GM23338 (cell line): ENCODE measurements at regions not wholly inside any gene's neighbourhood (a gene's known extent, or its start where the extent isn't known, plus 50 kb on each side); places are given as distances from the start of the nearest gene placed in this dataset.

Experiments
- ATAC-seq: fragments of 200-7000 bp; cut with Tn5 transposase; 3 replicates; pipeline ENCODE4 v1.9.1; 2020
- DNase-seq: peaks from one replicate; pipeline ENCODE4 v3.0.0-alpha.2; 2015; ENCODE audit warnings: low spot score
- H2AFZ ChIP-seq: fragments of 200-600 bp; sonication (generic); 2 replicates; pipeline ENCODE4 v1.8.0; 2016; ENCODE audit warnings: antibody characterized with exemption, mild to moderate bottlenecking, moderate library complexity
- H3F3A ChIP-seq: fragments of 200-600 bp; sonication (generic); replicated peaks from 2 replicates; pipeline ENCODE4 v1.8.0; 2017; ENCODE audit warnings: antibody characterized with exemption, mixed run types, low read depth
- H3K27ac ChIP-seq: fragments of 200-600 bp; sonication (generic); 2 replicates; pipeline ENCODE4 v1.6.1; 2016; ENCODE audit warnings: low read depth
- H3K27me3 ChIP-seq: fragments of 200-600 bp; sonication (generic); 2 replicates; pipeline ENCODE4 v1.8.0; 2016; ENCODE audit warnings: mild to moderate bottlenecking, mixed run types, moderate library complexity; ENCODE audit not compliant: insufficient read depth
- H3K36me3 ChIP-seq: fragments of 200-600 bp; sonication (generic); 2 replicates; pipeline ENCODE4 v1.8.0; 2016; ENCODE audit warnings: mild to moderate bottlenecking; ENCODE audit not compliant: insufficient read depth
- H3K4me1 ChIP-seq: fragments of 200-600 bp; sonication (generic); 2 replicates; pipeline ENCODE4 v1.8.0; 2016; ENCODE audit warnings: mild to moderate bottlenecking, moderate library complexity; ENCODE audit not compliant: insufficient read depth
- H3K4me2 ChIP-seq: fragments of 200-600 bp; sonication (generic); 2 replicates; pipeline ENCODE4 v1.7.1; 2017; ENCODE audit warnings: mixed run types
- H3K4me3 ChIP-seq: fragments of 200-600 bp; sonication (generic); 2 replicates; pipeline ENCODE4 v1.6.1; 2016; ENCODE audit warnings: mixed run types
- H3K79me2 ChIP-seq: fragments of 200-600 bp; sonication (generic); replicated peaks from 2 replicates; pipeline ENCODE4 v1.8.0; 2017; ENCODE audit warnings: mild to moderate bottlenecking; ENCODE audit not compliant: insufficient read depth
- H3K9me2 ChIP-seq: fragments of 200-600 bp; sonication (generic); 2 replicates; pipeline ENCODE4 v1.8.0; 2017; ENCODE audit not compliant: insufficient read depth
- H4K20me1 ChIP-seq: fragments of 200-600 bp; sonication (generic); replicated peaks from 2 replicates; pipeline ENCODE4 v1.8.0; 2017; ENCODE audit warnings: mild to moderate bottlenecking; ENCODE audit not compliant: insufficient read depth
- H3K27ac Mint-ChIP-seq: 2 replicates; pipeline ENCODE4 v1.8.0; 2020; ENCODE audit warnings: inconsistent platforms, mild to moderate bottlenecking, moderate library complexity, mixed read lengths
- H3K27me3 Mint-ChIP-seq: 3 replicates; pipeline ENCODE4 v1.8.0; 2022; ENCODE audit warnings: low read depth, mild to moderate bottlenecking, moderate library complexity, mixed read lengths, inconsistent platforms; ENCODE audit not compliant: insufficient read depth, poor library complexity
- H3K36me3 Mint-ChIP-seq: 3 replicates; pipeline ENCODE4 v1.8.0; 2021; ENCODE audit warnings: low read depth, mild to moderate bottlenecking, inconsistent platforms, moderate library complexity, mixed read lengths
- H3K4me1 Mint-ChIP-seq: 3 replicates; pipeline ENCODE4 v1.8.0; 2020; ENCODE audit warnings: mild to moderate bottlenecking, inconsistent platforms, mixed read lengths
- H3K4me3 Mint-ChIP-seq: 3 replicates; pipeline ENCODE4 v1.8.0; 2021; ENCODE audit warnings: moderate library complexity, mild to moderate bottlenecking, inconsistent platforms, mixed read lengths
- H3K9me3 Mint-ChIP-seq: 3 replicates; pipeline ENCODE4 v1.8.0; 2020; ENCODE audit warnings: moderate library complexity, mild to moderate bottlenecking, inconsistent platforms, mixed read lengths
- CREB1 ChIP-seq: fragments of 250-450 bp; sonication (Bioruptor Pico); IDR thresholded peaks from 2 replicates; pipeline ENCODE4 v1.5.0; 2020; ENCODE audit warnings: low read depth, mild to moderate bottlenecking, moderate library complexity
- EZH2 ChIP-seq: fragments of 200-600 bp; sonication (generic); IDR thresholded peaks from one replicate; pipeline ENCODE4 v1.8.0; 2017; ENCODE audit warnings: antibody characterized with exemption, mild to moderate bottlenecking, low read depth; ENCODE audit not compliant: unreplicated experiment
- EZH2phosphoT487 ChIP-seq: fragments of 200-600 bp; sonication (generic); IDR thresholded peaks from one replicate; pipeline ENCODE4 v1.8.1; 2018; ENCODE audit warnings: antibody characterized with exemption; ENCODE audit not compliant: unreplicated experiment
- JUNB ChIP-seq: IDR thresholded peaks from one replicate; pipeline ENCODE4 v1.6.1; 2016; ENCODE audit warnings: antibody characterized with exemption; ENCODE audit not compliant: unreplicated experiment
- NANOG ChIP-seq: IDR thresholded peaks from 2 replicates; pipeline ENCODE4 v1.6.1; 2016; ENCODE audit warnings: antibody characterized with exemption, borderline replicate concordance
- POLR2AphosphoS5 ChIP-seq: IDR thresholded peaks from 2 replicates; pipeline ENCODE4 v1.6.1; 2016; ENCODE audit warnings: antibody characterized with exemption, low read depth
- STAT1 ChIP-seq: IDR thresholded peaks from one replicate; pipeline ENCODE4 v1.6.1; 2016; ENCODE audit warnings: antibody characterized with exemption; ENCODE audit not compliant: unreplicated experiment
- ZNF114 ChIP-seq: fragments of 250-450 bp; sonication (Bioruptor Pico); IDR thresholded peaks from 2 replicates; pipeline ENCODE4 v1.5.0; 2020; ENCODE audit warnings: mild to moderate bottlenecking, moderate library complexity
- ZNF331 ChIP-seq: fragments of 250-450 bp; sonication (Bioruptor Pico); IDR thresholded peaks from 2 replicates; pipeline ENCODE4 v1.5.0; 2020; ENCODE audit warnings: low read depth, mild to moderate bottlenecking, moderate library complexity
- TF ChIP-seq, protein P1 (sequence below): IDR thresholded peaks from 2 replicates; pipeline ENCODE4 v1.6.1; 2016; ENCODE audit warnings: antibody characterized with exemption
- TF ChIP-seq, protein P2 (sequence below): IDR thresholded peaks from one replicate; pipeline ENCODE4 v1.6.1; 2018; ENCODE audit warnings: antibody characterized with exemption; ENCODE audit not compliant: unreplicated experiment
- TF ChIP-seq, protein P3 (sequence below): fragments of 250-450 bp; sonication (Bioruptor Pico); IDR thresholded peaks from 2 replicates; pipeline ENCODE4 v1.5.0; 2020; ENCODE audit warnings: mild to moderate bottlenecking, moderate library complexity
- TF ChIP-seq, protein P4 (sequence below), 2 experiments: fragments of 200-600 bp in 1 of 2; sonication (generic) in 1 of 2; conservative IDR thresholded peaks; 2 replicates each; pipeline versions ENCODE4 v1.5.1 to v1.6.1; 2016 to 2017; ENCODE audit warnings: antibody characterized with exemption in 2 of 2, low read depth in 2 of 2, mild to moderate bottlenecking in 2 of 2, moderate library complexity in 1 of 2

DNA sequence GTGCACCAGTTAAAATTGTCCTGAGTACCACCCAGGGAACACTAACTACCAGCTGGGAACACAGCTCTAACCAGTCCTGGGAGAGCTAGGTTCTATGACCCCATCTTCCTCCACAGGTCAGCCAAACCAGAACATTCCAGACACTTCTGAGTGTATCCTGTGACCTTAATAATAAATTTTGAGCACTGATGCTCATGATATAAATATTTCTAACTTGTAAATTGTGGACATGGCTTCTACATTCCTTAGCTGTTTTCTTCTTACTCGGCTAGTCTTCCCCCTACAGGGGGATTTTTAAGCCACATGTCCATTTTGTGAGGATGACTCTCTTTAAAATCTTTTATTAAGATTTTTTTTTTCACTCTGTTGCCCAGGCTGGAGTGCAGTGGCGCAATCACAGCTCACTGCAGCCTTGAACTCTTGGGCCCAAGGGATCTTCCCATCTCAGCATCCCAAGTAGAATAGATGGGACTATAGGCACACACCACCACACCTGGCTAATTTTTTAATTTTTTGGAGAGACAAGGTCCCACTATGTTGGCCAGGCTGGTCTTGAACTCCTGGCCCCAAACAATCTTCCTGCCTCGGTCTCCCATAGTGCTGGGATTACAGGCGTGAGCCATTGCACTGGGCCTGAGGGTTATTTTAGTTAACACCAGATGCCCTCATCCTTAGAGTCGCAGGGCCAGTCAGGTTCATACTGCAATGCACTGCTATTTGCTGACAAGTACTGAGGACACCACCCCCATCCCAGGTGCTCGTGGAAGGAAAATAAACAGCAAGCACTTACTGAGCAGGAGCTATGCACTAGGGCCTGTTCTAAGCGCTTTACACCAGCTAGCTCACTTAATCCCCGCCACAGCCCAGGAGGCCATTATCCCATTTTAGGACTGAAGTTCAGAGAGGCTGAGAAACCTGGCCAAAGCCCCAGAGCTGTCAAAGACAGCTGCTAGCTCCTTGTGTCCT, 142.6 kb upstream of the NCOR2 start:
- ATAC-seq: peak; percentile 23; the same call in 1 of the 3 replicates
- Histone ChIP-seq H3K27ac (no peak overlapping the region), H3K79me2 (no peaks in the 10 kb centered on the region), H3K4me3 (no peak overlapping the region), H3K4me2 (no peak overlapping the region), H2AFZ (no peak overlapping the region), H3K36me3 (no peaks in the 10 kb centered on the region), H3K9me2 (no peaks in the 10 kb centered on the region), H3K27me3 (no peaks in the 10 kb centered on the region), H3K4me1 (no peaks in the 10 kb centered on the region), H4K20me1 (no peaks in the 10 kb centered on the region), H3F3A (no peaks in the 10 kb centered on the region)
- peaks cover 10% of the 10 kb centered on the region for H3K27me3 Mint-ChIP-seq
- H3K4me3 Mint-ChIP-seq: no peak overlapping the region
- TF ChIP-seq ZNF331: no peak
- TF ChIP-seq, protein P1, sequence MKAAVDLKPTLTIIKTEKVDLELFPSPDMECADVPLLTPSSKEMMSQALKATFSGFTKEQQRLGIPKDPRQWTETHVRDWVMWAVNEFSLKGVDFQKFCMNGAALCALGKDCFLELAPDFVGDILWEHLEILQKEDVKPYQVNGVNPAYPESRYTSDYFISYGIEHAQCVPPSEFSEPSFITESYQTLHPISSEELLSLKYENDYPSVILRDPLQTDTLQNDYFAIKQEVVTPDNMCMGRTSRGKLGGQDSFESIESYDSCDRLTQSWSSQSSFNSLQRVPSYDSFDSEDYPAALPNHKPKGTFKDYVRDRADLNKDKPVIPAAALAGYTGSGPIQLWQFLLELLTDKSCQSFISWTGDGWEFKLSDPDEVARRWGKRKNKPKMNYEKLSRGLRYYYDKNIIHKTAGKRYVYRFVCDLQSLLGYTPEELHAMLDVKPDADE: no peak
- no peak for TF ChIP-seq JUNB
- no peak for TF ChIP-seq ZNF114 (CRISPR knock-in tag)
- TF ChIP-seq, protein P2, sequence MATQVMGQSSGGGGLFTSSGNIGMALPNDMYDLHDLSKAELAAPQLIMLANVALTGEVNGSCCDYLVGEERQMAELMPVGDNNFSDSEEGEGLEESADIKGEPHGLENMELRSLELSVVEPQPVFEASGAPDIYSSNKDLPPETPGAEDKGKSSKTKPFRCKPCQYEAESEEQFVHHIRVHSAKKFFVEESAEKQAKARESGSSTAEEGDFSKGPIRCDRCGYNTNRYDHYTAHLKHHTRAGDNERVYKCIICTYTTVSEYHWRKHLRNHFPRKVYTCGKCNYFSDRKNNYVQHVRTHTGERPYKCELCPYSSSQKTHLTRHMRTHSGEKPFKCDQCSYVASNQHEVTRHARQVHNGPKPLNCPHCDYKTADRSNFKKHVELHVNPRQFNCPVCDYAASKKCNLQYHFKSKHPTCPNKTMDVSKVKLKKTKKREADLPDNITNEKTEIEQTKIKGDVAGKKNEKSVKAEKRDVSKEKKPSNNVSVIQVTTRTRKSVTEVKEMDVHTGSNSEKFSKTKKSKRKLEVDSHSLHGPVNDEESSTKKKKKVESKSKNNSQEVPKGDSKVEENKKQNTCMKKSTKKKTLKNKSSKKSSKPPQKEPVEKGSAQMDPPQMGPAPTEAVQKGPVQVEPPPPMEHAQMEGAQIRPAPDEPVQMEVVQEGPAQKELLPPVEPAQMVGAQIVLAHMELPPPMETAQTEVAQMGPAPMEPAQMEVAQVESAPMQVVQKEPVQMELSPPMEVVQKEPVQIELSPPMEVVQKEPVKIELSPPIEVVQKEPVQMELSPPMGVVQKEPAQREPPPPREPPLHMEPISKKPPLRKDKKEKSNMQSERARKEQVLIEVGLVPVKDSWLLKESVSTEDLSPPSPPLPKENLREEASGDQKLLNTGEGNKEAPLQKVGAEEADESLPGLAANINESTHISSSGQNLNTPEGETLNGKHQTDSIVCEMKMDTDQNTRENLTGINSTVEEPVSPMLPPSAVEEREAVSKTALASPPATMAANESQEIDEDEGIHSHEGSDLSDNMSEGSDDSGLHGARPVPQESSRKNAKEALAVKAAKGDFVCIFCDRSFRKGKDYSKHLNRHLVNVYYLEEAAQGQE: no peak
- TF ChIP-seq, protein P3, sequence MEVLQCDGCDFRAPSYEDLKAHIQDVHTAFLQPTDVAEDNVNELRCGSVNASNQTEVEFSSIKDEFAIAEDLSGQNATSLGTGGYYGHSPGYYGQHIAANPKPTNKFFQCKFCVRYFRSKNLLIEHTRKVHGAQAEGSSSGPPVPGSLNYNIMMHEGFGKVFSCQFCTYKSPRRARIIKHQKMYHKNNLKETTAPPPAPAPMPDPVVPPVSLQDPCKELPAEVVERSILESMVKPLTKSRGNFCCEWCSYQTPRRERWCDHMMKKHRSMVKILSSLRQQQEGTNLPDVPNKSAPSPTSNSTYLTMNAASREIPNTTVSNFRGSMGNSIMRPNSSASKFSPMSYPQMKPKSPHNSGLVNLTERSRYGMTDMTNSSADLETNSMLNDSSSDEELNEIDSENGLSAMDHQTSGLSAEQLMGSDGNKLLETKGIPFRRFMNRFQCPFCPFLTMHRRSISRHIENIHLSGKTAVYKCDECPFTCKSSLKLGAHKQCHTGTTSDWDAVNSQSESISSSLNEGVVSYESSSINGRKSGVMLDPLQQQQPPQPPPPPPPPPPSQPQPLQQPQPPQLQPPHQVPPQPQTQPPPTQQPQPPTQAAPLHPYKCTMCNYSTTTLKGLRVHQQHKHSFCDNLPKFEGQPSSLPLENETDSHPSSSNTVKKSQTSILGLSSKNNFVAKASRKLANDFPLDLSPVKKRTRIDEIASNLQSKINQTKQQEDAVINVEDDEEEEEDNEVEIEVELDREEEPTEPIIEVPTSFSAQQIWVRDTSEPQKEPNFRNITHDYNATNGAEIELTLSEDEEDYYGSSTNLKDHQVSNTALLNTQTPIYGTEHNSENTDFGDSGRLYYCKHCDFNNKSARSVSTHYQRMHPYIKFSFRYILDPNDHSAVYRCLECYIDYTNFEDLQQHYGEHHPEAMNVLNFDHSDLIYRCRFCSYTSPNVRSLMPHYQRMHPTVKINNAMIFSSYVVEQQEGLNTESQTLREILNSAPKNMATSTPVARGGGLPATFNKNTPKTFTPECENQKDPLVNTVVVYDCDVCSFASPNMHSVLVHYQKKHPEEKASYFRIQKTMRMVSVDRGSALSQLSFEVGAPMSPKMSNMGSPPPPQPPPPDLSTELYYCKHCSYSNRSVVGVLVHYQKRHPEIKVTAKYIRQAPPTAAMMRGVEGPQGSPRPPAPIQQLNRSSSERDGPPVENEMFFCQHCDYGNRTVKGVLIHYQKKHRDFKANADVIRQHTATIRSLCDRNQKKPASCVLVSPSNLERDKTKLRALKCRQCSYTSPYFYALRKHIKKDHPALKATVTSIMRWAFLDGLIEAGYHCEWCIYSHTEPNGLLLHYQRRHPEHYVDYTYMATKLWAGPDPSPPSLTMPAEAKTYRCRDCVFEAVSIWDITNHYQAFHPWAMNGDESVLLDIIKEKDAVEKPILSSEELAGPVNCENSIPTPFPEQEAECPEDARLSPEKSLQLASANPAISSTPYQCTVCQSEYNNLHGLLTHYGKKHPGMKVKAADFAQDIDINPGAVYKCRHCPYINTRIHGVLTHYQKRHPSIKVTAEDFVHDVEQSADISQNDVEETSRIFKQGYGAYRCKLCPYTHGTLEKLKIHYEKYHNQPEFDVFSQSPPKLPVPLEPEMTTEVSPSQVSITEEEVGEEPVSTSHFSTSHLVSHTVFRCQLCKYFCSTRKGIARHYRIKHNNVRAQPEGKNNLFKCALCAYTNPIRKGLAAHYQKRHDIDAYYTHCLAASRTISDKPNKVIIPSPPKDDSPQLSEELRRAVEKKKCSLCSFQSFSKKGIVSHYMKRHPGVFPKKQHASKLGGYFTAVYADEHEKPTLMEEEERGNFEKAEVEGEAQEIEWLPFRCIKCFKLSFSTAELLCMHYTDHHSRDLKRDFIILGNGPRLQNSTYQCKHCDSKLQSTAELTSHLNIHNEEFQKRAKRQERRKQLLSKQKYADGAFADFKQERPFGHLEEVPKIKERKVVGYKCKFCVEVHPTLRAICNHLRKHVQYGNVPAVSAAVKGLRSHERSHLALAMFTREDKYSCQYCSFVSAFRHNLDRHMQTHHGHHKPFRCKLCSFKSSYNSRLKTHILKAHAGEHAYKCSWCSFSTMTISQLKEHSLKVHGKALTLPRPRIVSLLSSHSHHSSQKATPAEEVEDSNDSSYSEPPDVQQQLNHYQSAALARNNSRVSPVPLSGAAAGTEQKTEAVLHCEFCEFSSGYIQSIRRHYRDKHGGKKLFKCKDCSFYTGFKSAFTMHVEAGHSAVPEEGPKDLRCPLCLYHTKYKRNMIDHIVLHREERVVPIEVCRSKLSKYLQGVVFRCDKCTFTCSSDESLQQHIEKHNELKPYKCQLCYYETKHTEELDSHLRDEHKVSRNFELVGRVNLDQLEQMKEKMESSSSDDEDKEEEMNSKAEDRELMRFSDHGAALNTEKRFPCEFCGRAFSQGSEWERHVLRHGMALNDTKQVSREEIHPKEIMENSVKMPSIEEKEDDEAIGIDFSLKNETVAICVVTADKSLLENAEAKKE: no peak
- TF ChIP-seq, protein P4, sequence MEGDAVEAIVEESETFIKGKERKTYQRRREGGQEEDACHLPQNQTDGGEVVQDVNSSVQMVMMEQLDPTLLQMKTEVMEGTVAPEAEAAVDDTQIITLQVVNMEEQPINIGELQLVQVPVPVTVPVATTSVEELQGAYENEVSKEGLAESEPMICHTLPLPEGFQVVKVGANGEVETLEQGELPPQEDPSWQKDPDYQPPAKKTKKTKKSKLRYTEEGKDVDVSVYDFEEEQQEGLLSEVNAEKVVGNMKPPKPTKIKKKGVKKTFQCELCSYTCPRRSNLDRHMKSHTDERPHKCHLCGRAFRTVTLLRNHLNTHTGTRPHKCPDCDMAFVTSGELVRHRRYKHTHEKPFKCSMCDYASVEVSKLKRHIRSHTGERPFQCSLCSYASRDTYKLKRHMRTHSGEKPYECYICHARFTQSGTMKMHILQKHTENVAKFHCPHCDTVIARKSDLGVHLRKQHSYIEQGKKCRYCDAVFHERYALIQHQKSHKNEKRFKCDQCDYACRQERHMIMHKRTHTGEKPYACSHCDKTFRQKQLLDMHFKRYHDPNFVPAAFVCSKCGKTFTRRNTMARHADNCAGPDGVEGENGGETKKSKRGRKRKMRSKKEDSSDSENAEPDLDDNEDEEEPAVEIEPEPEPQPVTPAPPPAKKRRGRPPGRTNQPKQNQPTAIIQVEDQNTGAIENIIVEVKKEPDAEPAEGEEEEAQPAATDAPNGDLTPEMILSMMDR (conservative IDR thresholded peaks at IDR 0.05; ENCODE audit: low read depth in 2 of 2): no peak
- no peak for TF ChIP-seq STAT1
- no peak for TF ChIP-seq NANOG
- TF ChIP-seq POLR2AphosphoS5: no peak
- no peak for TF ChIP-seq EZH2phosphoT487
- no peak for TF ChIP-seq EZH2
- TF ChIP-seq CREB1 (CRISPR knock-in tag): no peak
- H3K27ac Mint-ChIP-seq: no peak overlapping the region
- peaks cover 9% of the 10 kb centered on the region for H3K9me3 Mint-ChIP-seq
- no peaks in the 10 kb centered on the region; the same call in 2 of the 3 replicates for H3K4me1 Mint-ChIP-seq
- no peak for DNase-seq
- no peaks in the 10 kb centered on the region; the same call in 2 of the 3 replicates for H3K36me3 Mint-ChIP-seq
